ENCODE measurements at regions not wholly inside any gene's neighbourhood (a gene's known extent, or its start where the extent isn't known, plus 50 kb on each side); places are given as distances from the start of the nearest gene placed in this dataset.
"Not testable (repeated sequence)": the region's sequence is repeated elsewhere in the genome, so short reads cannot be mapped to it uniquely, and the experiment has no call there.

GRCh38 chr6:144922771-144923490 lies 637.8 kb downstream of the UTRN start:
- DNase-seq (ENCODE audit: low read depth) = not testable (repeated sequence)

GRCh38 chr6:144923491-144923787 lies 638.3 kb downstream of the UTRN start:
- not testable (repeated sequence) for DNase-seq (ENCODE audit: low read depth)

GRCh38 chr6:144928847-144929246 lies 643.7 kb downstream of the UTRN start:
- DNase-seq (ENCODE audit: low read depth) = no peak

- DNase-seq (ENCODE audit: low read depth) = no peak
Observed at GRCh38 chr6:144929262-144929661, 644.1 kb downstream of the UTRN start.

GRCh38 chr6:144931172-144932035 lies 646.3 kb downstream of the UTRN start:
- no peak for DNase-seq (ENCODE audit: low read depth)

GRCh38 chr6:144932621-144933020 lies 647.5 kb downstream of the UTRN start:
- DNase-seq (ENCODE audit: low read depth) = no peak

- DNase-seq (ENCODE audit: low read depth) = no peak
Observed at GRCh38 chr6:144935181-144935580, 650.0 kb downstream of the UTRN start.

- DNase-seq (ENCODE audit: low read depth) = no peak
Observed at GRCh38 chr6:144935661-144936060, 650.5 kb downstream of the UTRN start.

- DNase-seq (ENCODE audit: low read depth) = no peak
Observed at GRCh38 chr6:144936764-144937163, 651.6 kb downstream of the UTRN start.

- no peak for DNase-seq (ENCODE audit: low read depth)
Observed at GRCh38 chr6:144939921-144940320, 654.8 kb downstream of the UTRN start.

GRCh38 chr6:144944106-144944505 lies 659.0 kb downstream of the UTRN start:
- DNase-seq (ENCODE audit: low read depth) = no peak

GRCh38 chr6:144947398-144947976 lies 662.4 kb downstream of the UTRN start:
- DNase-seq (ENCODE audit: low read depth) = no peak

- no peak for DNase-seq (ENCODE audit: low read depth)
Observed at GRCh38 chr6:144951730-144952437, 666.7 kb downstream of the UTRN start.

- DNase-seq (ENCODE audit: low read depth) = no peak
Observed at GRCh38 chr6:144952456-144953240, 667.5 kb downstream of the UTRN start.

- DNase-seq (ENCODE audit: low read depth) = no peak
Observed at GRCh38 chr6:144953552-144954240, 668.6 kb downstream of the UTRN start.

GRCh38 chr6:144954241-144954556 lies 669.1 kb downstream of the UTRN start:
- DNase-seq (ENCODE audit: low read depth) = no peak

GRCh38 chr6:144955392-144955791 lies 670.3 kb downstream of the UTRN start:
- no peak for DNase-seq (ENCODE audit: low read depth)

- no peak for DNase-seq (ENCODE audit: low read depth)
Observed at GRCh38 chr6:144955859-144956258, 670.7 kb downstream of the UTRN start.

GRCh38 chr6:144956697-144957096 lies 671.6 kb downstream of the UTRN start:
- DNase-seq (ENCODE audit: low read depth) = not testable (repeated sequence)

GRCh38 chr6:144957236-144957937 lies 672.3 kb downstream of the UTRN start:
- no peak for DNase-seq (ENCODE audit: low read depth)

- no peak for DNase-seq (ENCODE audit: low read depth)
Observed at GRCh38 chr6:144969154-144969553, 684.0 kb downstream of the UTRN start.
